DOHH2 (cell line): ENCODE measurements at regions not wholly inside any gene's neighbourhood (a gene's known extent, or its start where the extent isn't known, plus 50 kb on each side); places are given as distances from the start of the nearest gene placed in this dataset.

Source experiments
- H3F3A ChIP-seq: fragments of 200-600 bp; sonication (generic), shearing (Covaris generic); 2 replicates; pipeline ENCODE4 v1.6.0; 2016; ENCODE audit warnings: antibody characterized with exemption, mild to moderate bottlenecking; ENCODE audit not compliant: control insufficient read depth, insufficient read depth
- H3K27ac ChIP-seq: fragments of 200-600 bp; sonication (generic); 2 replicates; pipeline ENCODE4 v1.5.1; 2014; ENCODE audit warnings: low read depth, mild to moderate bottlenecking, low read length, moderate library complexity
- H3K27me3 ChIP-seq: fragments of 200-600 bp; sonication (generic); 2 replicates; pipeline ENCODE4 v1.6.1; 2014; ENCODE audit warnings: mild to moderate bottlenecking, low read length, mixed read lengths; ENCODE audit not compliant: control insufficient read depth
- H3K36me3 ChIP-seq: fragments of 200-600 bp; sonication (generic); 2 replicates; pipeline ENCODE4 v1.6.1; 2014; ENCODE audit warnings: mild to moderate bottlenecking, low read length, moderate library complexity, mixed read lengths; ENCODE audit not compliant: control insufficient read depth
- H3K4me1 ChIP-seq: fragments of 200-600 bp; sonication (generic); 2 replicates; pipeline ENCODE4 v1.6.1; 2014; ENCODE audit warnings: mild to moderate bottlenecking, low read length, mixed read lengths; ENCODE audit not compliant: control insufficient read depth
- H3K4me2 ChIP-seq: fragments of 200-600 bp; sonication (generic); 2 replicates; pipeline ENCODE4 v1.6.0; 2014; ENCODE audit warnings: mild to moderate bottlenecking, low read length, moderate library complexity
- H3K4me3 ChIP-seq: fragments of 200-600 bp; sonication (generic); 2 replicates; pipeline ENCODE4 v1.5.1; 2014; ENCODE audit warnings: mild to moderate bottlenecking, low read length, mixed read lengths
- H3K79me2 ChIP-seq: fragments of 200-600 bp; sonication (generic); 2 replicates; pipeline ENCODE4 v1.6.1; 2014; ENCODE audit warnings: mild to moderate bottlenecking, low read length, mixed read lengths; ENCODE audit not compliant: control insufficient read depth
- H3K9me2 ChIP-seq: fragments of 200-600 bp; sonication (generic); replicated peaks from 2 replicates; pipeline ENCODE4 v1.6.1; 2014; ENCODE audit warnings: mild to moderate bottlenecking, low read length, mixed read lengths; ENCODE audit not compliant: control insufficient read depth
- H3K9me3 ChIP-seq: fragments of 200-600 bp; sonication (generic); 2 replicates; pipeline ENCODE4 v1.6.1; 2014; ENCODE audit warnings: antibody characterized with exemption, low read length, mixed read lengths; ENCODE audit not compliant: control insufficient read depth, insufficient read depth
- H4K20me1 ChIP-seq: fragments of 200-600 bp; sonication (generic); 2 replicates; pipeline ENCODE4 v1.6.0; 2014; ENCODE audit warnings: low read depth, mild to moderate bottlenecking, antibody characterized with exemption, low read length, moderate library complexity; ENCODE audit not compliant: control insufficient read depth, insufficient read depth
- EZH2phosphoT487 ChIP-seq: fragments of 200-600 bp; sonication (generic); IDR thresholded peaks from 2 replicates; pipeline ENCODE4 v1.6.1; 2017; ENCODE audit warnings: borderline replicate concordance, mild to moderate bottlenecking, antibody characterized with exemption, low read length, moderate library complexity, mixed read lengths
- TF ChIP-seq, protein P1 (sequence below): fragments of 200-600 bp; sonication (generic); IDR thresholded peaks from one replicate; pipeline ENCODE4 v1.5.1; 2014; ENCODE audit warnings: antibody characterized with exemption, mild to moderate bottlenecking, low read depth, low read length; ENCODE audit not compliant: poor library complexity, severe bottlenecking

DNA sequence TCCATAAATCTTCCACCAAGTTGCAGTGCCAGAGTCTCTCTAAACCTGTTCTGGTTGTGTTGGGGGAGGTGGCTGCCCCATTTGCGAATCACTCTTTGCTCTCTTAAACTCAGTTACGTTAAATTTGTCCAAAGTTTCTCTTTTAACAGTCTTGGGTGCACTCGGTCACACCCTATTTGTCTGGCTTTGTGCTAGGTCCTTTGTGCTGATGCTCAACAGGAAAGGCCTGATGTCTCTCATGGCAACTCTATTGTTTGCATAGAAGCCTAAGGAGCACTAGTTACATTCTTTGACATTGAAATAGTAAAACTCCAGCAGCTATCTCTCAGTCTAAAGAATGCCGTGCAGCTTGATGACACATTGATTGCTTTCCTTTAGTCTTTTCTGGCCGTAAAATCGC lies 105.1 kb downstream of the TRMT11 start:
- peaks cover 4% of the 10 kb centered on the region for H3K4me1 ChIP-seq
- H3K9me2 ChIP-seq = no peaks in the 10 kb centered on the region
- no peak overlapping the region for H3K4me2 ChIP-seq
- H3K79me2 ChIP-seq = no peaks in the 10 kb centered on the region
- no peak overlapping the region for H3K27ac ChIP-seq
- H4K20me1 ChIP-seq = no peaks in the 10 kb centered on the region
- no peaks in the 10 kb centered on the region for H3K9me3 ChIP-seq
- no peaks in the 10 kb centered on the region for H3K36me3 ChIP-seq
- H3K27me3 ChIP-seq = no peaks in the 10 kb centered on the region
- no peak for TF ChIP-seq EZH2phosphoT487
- TF ChIP-seq, protein P1, sequence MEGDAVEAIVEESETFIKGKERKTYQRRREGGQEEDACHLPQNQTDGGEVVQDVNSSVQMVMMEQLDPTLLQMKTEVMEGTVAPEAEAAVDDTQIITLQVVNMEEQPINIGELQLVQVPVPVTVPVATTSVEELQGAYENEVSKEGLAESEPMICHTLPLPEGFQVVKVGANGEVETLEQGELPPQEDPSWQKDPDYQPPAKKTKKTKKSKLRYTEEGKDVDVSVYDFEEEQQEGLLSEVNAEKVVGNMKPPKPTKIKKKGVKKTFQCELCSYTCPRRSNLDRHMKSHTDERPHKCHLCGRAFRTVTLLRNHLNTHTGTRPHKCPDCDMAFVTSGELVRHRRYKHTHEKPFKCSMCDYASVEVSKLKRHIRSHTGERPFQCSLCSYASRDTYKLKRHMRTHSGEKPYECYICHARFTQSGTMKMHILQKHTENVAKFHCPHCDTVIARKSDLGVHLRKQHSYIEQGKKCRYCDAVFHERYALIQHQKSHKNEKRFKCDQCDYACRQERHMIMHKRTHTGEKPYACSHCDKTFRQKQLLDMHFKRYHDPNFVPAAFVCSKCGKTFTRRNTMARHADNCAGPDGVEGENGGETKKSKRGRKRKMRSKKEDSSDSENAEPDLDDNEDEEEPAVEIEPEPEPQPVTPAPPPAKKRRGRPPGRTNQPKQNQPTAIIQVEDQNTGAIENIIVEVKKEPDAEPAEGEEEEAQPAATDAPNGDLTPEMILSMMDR = no peak
- H3F3A ChIP-seq = no peaks in the 10 kb centered on the region
- no peak overlapping the region for H3K4me3 ChIP-seq

DNA sequence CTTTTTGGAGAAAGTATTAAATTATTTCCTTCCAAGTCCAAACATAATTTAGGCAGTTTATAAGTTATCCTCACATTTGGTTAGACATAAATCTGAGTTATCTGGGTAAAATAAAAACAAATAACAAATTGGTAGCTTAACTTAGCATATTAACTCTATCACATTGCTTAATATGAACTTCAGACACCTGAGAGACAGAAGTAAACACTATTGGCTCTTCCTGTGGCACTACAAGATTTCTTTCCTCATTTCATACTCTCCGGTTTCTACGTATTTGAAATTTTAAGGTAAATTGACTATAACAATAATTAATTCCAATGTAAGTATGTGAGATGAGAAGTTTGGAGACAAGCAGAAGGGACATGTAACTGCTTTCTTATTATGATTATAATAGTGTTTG lies 106.8 kb downstream of the TRMT11 start:
- H3K27me3 ChIP-seq = no peaks in the 10 kb centered on the region
- H4K20me1 ChIP-seq = no peaks in the 10 kb centered on the region

DNA sequence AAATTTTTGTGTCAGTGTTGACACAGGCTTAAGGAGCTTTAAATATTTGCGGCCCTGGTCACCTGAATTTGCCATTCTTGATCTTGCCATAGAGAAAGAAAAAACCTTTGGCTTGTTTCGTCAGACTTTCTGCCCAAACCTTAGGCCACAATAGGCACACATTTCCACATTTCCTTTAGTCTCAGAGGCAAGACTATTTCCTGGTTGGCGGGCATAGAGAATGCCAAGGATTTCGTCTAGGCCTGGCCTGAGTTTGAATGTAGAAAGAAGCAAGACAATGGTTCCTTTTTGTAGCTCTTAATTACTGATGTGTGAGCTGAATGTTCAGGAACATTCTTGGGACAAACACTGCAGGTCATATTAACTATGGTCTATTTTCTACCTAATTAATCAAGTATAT lies 108.1 kb downstream of the TRMT11 start:
- Histone ChIP-seq H3K27me3 (no peaks in the 10 kb centered on the region), H4K20me1 (no peaks in the 10 kb centered on the region), H3K36me3 (no peaks in the 10 kb centered on the region), H3F3A (no peaks in the 10 kb centered on the region), H3K9me2 (no peaks in the 10 kb centered on the region), H3K79me2 (no peaks in the 10 kb centered on the region), H3K27ac (no peak overlapping the region), H3K4me2 (no peak overlapping the region), H3K4me3 (no peak overlapping the region), H3K4me1 (no peaks in the 10 kb centered on the region), H3K9me3 (no peaks in the 10 kb centered on the region)
- TF ChIP-seq, protein P1 = no peak

More for the DNA sequence above, 106.8 kb downstream of the TRMT11 start:
- no peak overlapping the region for H3K27ac ChIP-seq
- no peak overlapping the region for H3K4me3 ChIP-seq
- H3K36me3 ChIP-seq = no peaks in the 10 kb centered on the region
- H3K79me2 ChIP-seq = no peaks in the 10 kb centered on the region
- no peak for TF ChIP-seq EZH2phosphoT487
- TF ChIP-seq, protein P1 = no peak
- H3K4me1 ChIP-seq = no peaks in the 10 kb centered on the region
- no peaks in the 10 kb centered on the region for H3K9me3 ChIP-seq
- no peak overlapping the region for H3K4me2 ChIP-seq
- no peaks in the 10 kb centered on the region for H3F3A ChIP-seq
- H3K9me2 ChIP-seq = no peaks in the 10 kb centered on the region

DNA sequence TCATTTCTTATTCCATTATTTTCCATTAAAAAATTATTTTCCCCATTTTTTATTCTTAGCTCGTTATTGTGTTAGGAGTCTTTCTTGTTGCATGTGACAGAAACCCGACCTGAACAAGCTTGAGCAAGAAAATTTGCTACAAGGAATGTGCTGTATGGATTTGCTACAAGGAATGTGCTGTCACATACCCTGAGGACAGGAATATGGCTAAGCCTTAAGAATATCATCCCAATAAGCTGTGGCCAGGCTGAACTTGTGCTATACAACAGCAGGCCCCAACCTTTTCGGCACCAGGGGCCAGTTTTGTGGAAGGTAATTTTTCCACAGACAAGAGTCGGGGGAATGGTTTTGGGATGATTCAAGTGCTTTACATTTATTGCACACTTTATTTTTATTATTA lies 114.0 kb downstream of the TRMT11 start:
- Histone ChIP-seq H3K79me2 (no peaks in the 10 kb centered on the region), H3K4me2 (no peak overlapping the region), H3K4me1 (no peaks in the 10 kb centered on the region), H3K27me3 (no peaks in the 10 kb centered on the region), H3F3A (no peaks in the 10 kb centered on the region), H3K27ac (no peak overlapping the region), H4K20me1 (no peaks in the 10 kb centered on the region), H3K36me3 (no peaks in the 10 kb centered on the region), H3K9me3 (no peaks in the 10 kb centered on the region), H3K9me2 (no peaks in the 10 kb centered on the region), H3K4me3 (no peak overlapping the region)
- TF ChIP-seq EZH2phosphoT487 = no peak
- TF ChIP-seq, protein P1 = no peak
